ENCODE measurements at regions not wholly inside any gene's neighbourhood (a gene's known extent, or its start where the extent isn't known, plus 50 kb on each side); places are given as distances from the start of the nearest gene placed in this dataset.

GRCh38 chr5:164934561-164934960, 1429.1 kb downstream of the MAT2B start:
- WGBS, 2 experiments (ENCODE audit: low coverage in 1 of 2, low lambda C conversion rate in 2 of 2, missing lambda C conversion rate in 2 of 2): 30 to 37% methylated on average over 7 of the region's 7 CpGs
- H3K27ac ChIP-seq: no peak overlapping the region
- H3K4me1 ChIP-seq (ENCODE audit: insufficient read depth): no peaks in the 10 kb centered on the region
- no peak for TF ChIP-seq EZH2 (IDR thresholded peaks at IDR 0.05; ENCODE audit: insufficient read depth, poor library complexity, severe bottlenecking)
- TF ChIP-seq EZH2phosphoT487 (IDR thresholded peaks at IDR 0.05; ENCODE audit: insufficient read depth, low read depth): no peak
- no peak overlapping the region for H3K4me2 ChIP-seq (ENCODE audit: unreplicated experiment)
- no peaks in the 10 kb centered on the region for H3K36me3 ChIP-seq (ENCODE audit: low read depth)
- H3K27me3 ChIP-seq (replicated peaks; ENCODE audit: insufficient read depth): no peaks in the 10 kb centered on the region
- no peaks in the 10 kb centered on the region for H3K9me2 ChIP-seq (ENCODE audit: insufficient read depth)
- in situ Hi-C loops (cut with MboI): no loop called here
- no peaks in the 10 kb centered on the region for H3K79me2 ChIP-seq (ENCODE audit: insufficient read depth)
- DNase-seq: no peak
- no peak overlapping the region for H3K4me3 ChIP-seq
- no peak overlapping the region for H3K9ac ChIP-seq
- no peaks in the 10 kb centered on the region for H3F3A ChIP-seq (ENCODE audit: insufficient read depth)
- no peak overlapping the region for H2AFZ ChIP-seq
- H3K9me3 ChIP-seq (ENCODE audit: low read depth): peaks cover 6% of the 10 kb centered on the region
- H4K20me1 ChIP-seq (ENCODE audit: insufficient read depth): no peaks in the 10 kb centered on the region

DNA sequence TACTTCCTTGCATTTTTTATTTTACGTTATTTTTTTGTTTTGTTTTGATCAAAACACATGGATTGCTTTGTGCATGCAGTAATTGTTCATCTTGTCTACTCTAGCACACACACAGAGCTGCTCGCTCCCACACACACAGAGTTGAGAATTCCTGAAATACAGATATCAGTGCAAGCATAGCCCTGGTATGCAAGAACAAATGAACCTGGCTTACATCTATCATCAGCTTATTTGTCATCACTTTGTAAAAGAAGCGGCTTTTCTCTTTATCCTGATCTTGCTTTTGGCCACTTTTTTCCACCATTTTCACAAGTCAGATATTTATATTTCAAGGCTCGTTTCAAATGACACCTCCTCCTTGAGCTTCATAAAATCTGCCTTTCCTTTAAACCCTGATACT, 1435.7 kb downstream of the MAT2B start:
- Histone ChIP-seq H3K4me3 (no peak overlapping the region), H3K9ac (no peak overlapping the region), H3K9me2 (ENCODE audit: insufficient read depth) (no peaks in the 10 kb centered on the region), H3F3A (ENCODE audit: insufficient read depth) (no peaks in the 10 kb centered on the region), H4K20me1 (ENCODE audit: insufficient read depth) (no peaks in the 10 kb centered on the region), H3K27ac (no peak overlapping the region), H2AFZ (no peak overlapping the region), H3K9me3 (ENCODE audit: low read depth) (no peaks in the 10 kb centered on the region), H3K79me2 (ENCODE audit: insufficient read depth) (no peaks in the 10 kb centered on the region), H3K36me3 (ENCODE audit: low read depth) (no peaks in the 10 kb centered on the region), H3K4me1 (ENCODE audit: insufficient read depth) (no peaks in the 10 kb centered on the region), H3K27me3 (replicated peaks; ENCODE audit: insufficient read depth) (no peaks in the 10 kb centered on the region), H3K4me2 (ENCODE audit: unreplicated experiment) (no peak overlapping the region)
- in situ Hi-C loops (cut with MboI): no loop called here
- DNase-seq: no peak
- TF ChIP-seq EZH2 (IDR thresholded peaks at IDR 0.05; ENCODE audit: insufficient read depth, poor library complexity, severe bottlenecking): no peak
- no peak for TF ChIP-seq EZH2phosphoT487 (IDR thresholded peaks at IDR 0.05; ENCODE audit: insufficient read depth, low read depth)
- 17 to 20% methylated on average over 4 of the region's 4 CpGs for WGBS, 2 experiments (ENCODE audit: low coverage in 1 of 2, low lambda C conversion rate in 2 of 2, missing lambda C conversion rate in 2 of 2)

GRCh38 chr5:164950927-164951326, 1445.5 kb downstream of the MAT2B start:
- WGBS, 2 experiments (ENCODE audit: low coverage in 1 of 2, low lambda C conversion rate in 2 of 2, missing lambda C conversion rate in 2 of 2): 17 to 21% methylated on average over 3 of the region's 3 CpGs
- Histone ChIP-seq H4K20me1 (ENCODE audit: insufficient read depth) (no peaks in the 10 kb centered on the region), H3K27me3 (replicated peaks; ENCODE audit: insufficient read depth) (no peaks in the 10 kb centered on the region), H3K9ac (no peak overlapping the region), H3K79me2 (ENCODE audit: insufficient read depth) (no peaks in the 10 kb centered on the region), H3K4me2 (ENCODE audit: unreplicated experiment) (no peak overlapping the region), H3K27ac (no peak overlapping the region), H3K4me1 (ENCODE audit: insufficient read depth) (no peaks in the 10 kb centered on the region), H3K9me3 (ENCODE audit: low read depth) (no peaks in the 10 kb centered on the region), H2AFZ (no peak overlapping the region), H3K4me3 (no peak overlapping the region), H3K36me3 (ENCODE audit: low read depth) (no peaks in the 10 kb centered on the region), H3F3A (ENCODE audit: insufficient read depth) (no peaks in the 10 kb centered on the region), H3K9me2 (ENCODE audit: insufficient read depth) (no peaks in the 10 kb centered on the region)
- TF ChIP-seq EZH2phosphoT487 (IDR thresholded peaks at IDR 0.05; ENCODE audit: insufficient read depth, low read depth) (no peak), EZH2 (IDR thresholded peaks at IDR 0.05; ENCODE audit: insufficient read depth, poor library complexity, severe bottlenecking) (no peak)
- no peak for DNase-seq
- in situ Hi-C loops (cut with MboI): no loop called here

GRCh38 chr5:164951570-164951969, 1446.2 kb downstream of the MAT2B start:
- Histone ChIP-seq H3K9me3 (ENCODE audit: low read depth) (no peaks in the 10 kb centered on the region), H3K79me2 (ENCODE audit: insufficient read depth) (no peaks in the 10 kb centered on the region), H3K4me3 (no peak overlapping the region), H3K4me2 (ENCODE audit: unreplicated experiment) (no peak overlapping the region), H3K4me1 (ENCODE audit: insufficient read depth) (no peaks in the 10 kb centered on the region), H3F3A (ENCODE audit: insufficient read depth) (no peaks in the 10 kb centered on the region), H3K9me2 (ENCODE audit: insufficient read depth) (no peaks in the 10 kb centered on the region), H4K20me1 (ENCODE audit: insufficient read depth) (no peaks in the 10 kb centered on the region), H3K9ac (no peak overlapping the region), H3K27ac (no peak overlapping the region), H3K36me3 (ENCODE audit: low read depth) (no peaks in the 10 kb centered on the region), H3K27me3 (replicated peaks; ENCODE audit: insufficient read depth) (no peaks in the 10 kb centered on the region), H2AFZ (no peak overlapping the region)
- no peak for DNase-seq
- in situ Hi-C loops (cut with MboI): no loop called here
- 2 to 5% methylated on average over 2 of the region's 2 CpGs for WGBS, 2 experiments (ENCODE audit: low coverage in 1 of 2, low lambda C conversion rate in 2 of 2, missing lambda C conversion rate in 2 of 2)
- TF ChIP-seq EZH2phosphoT487 (IDR thresholded peaks at IDR 0.05; ENCODE audit: insufficient read depth, low read depth): no peak
- TF ChIP-seq EZH2 (IDR thresholded peaks at IDR 0.05; ENCODE audit: insufficient read depth, poor library complexity, severe bottlenecking): no peak

DNA sequence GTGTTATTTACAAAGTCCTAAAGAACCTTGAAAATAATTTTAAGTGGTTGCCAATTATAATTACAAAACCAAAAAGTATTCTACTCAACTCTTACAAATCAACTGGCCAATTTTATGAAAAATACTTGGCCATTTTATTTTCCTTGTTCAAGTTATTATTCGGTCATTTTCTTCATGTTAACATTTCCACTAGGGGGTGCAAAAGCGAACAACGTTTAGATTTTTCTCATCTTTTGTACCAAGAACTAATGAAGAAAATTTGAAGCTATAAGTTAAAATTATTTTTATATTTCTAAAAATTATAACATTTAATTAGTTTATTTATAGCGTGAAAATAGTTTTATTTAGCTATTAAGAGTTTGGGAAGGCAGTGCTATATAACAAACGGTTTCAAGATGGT, 1453.3 kb downstream of the MAT2B start:
- Histone ChIP-seq H3F3A (ENCODE audit: insufficient read depth) (no peaks in the 10 kb centered on the region), H2AFZ (no peak overlapping the region), H3K9ac (no peak overlapping the region), H3K4me1 (ENCODE audit: insufficient read depth) (no peaks in the 10 kb centered on the region), H3K36me3 (ENCODE audit: low read depth) (no peaks in the 10 kb centered on the region), H4K20me1 (ENCODE audit: insufficient read depth) (no peaks in the 10 kb centered on the region), H3K27ac (no peak overlapping the region), H3K9me2 (ENCODE audit: insufficient read depth) (no peaks in the 10 kb centered on the region), H3K4me2 (ENCODE audit: unreplicated experiment) (no peak overlapping the region), H3K27me3 (replicated peaks; ENCODE audit: insufficient read depth) (no peaks in the 10 kb centered on the region), H3K9me3 (ENCODE audit: low read depth) (no peaks in the 10 kb centered on the region), H3K79me2 (ENCODE audit: insufficient read depth) (no peaks in the 10 kb centered on the region), H3K4me3 (no peak overlapping the region)
- WGBS, 2 experiments (ENCODE audit: low coverage in 1 of 2, low lambda C conversion rate in 2 of 2, missing lambda C conversion rate in 2 of 2): 33 to 35% methylated on average over 5 of the region's 5 CpGs
- DNase-seq: no peak
- in situ Hi-C loops (cut with MboI): no loop called here
- TF ChIP-seq EZH2phosphoT487 (IDR thresholded peaks at IDR 0.05; ENCODE audit: insufficient read depth, low read depth): no peak
